Uterus (tissue), 2 donors: ENCODE measurements at regions not wholly inside any gene's neighbourhood (a gene's known extent, or its start where the extent isn't known, plus 50 kb on each side); places are given as distances from the start of the nearest gene placed in this dataset.
"Not testable (repeated sequence)": the region's sequence is repeated elsewhere in the genome, so short reads cannot be mapped to it uniquely, and the experiment has no call there.

ENCODE experiments used
- CTCF ChIP-seq, 4 experiments: fragments of 200-600 bp in 2 of 4; fragments of 450-650 bp in 2 of 4; sonication (generic) in 2 of 4; IDR thresholded peaks; one replicate each; pipeline ENCODE4 v1.5.1; 2016 to 2019; ENCODE audit warnings: antibody characterized with exemption in 4 of 4, mild to moderate bottlenecking in 2 of 4, moderate library complexity in 1 of 4
- POLR2A ChIP-seq, 2 donors: fragments of 450-650 bp; IDR thresholded peaks; one replicate each; pipeline ENCODE4 v1.6.1; 2016; ENCODE audit warnings: antibody characterized with exemption in 2 of 2, mild to moderate bottlenecking in 1 of 2, moderate library complexity in 1 of 2

GRCh38 chr1:238326479-238326878 lies 435.8 kb upstream of the ZP4 start:
- TF ChIP-seq CTCF, POLR2A (IDR thresholded peaks at IDR 0.05): not testable (repeated sequence)
